Smooth muscle cell (in vitro differentiated cells): ENCODE measurements at regions not wholly inside any gene's neighbourhood (a gene's known extent, or its start where the extent isn't known, plus 50 kb on each side); places are given as distances from the start of the nearest gene placed in this dataset.

Experiments used
- DNase-seq: peaks from one replicate; lab custom pipeline; 2025; ENCODE audit not compliant: unreplicated experiment; lab: John Stamatoyannopoulos, UW
- H2AFZ ChIP-seq: fragments of 200-600 bp; sonication (generic); 2 replicates; pipeline ENCODE4 v1.6.0; 2016; ENCODE audit warnings: antibody characterized with exemption, low read depth, mild to moderate bottlenecking
- H3F3A ChIP-seq: fragments of 200-600 bp; sonication (generic); 2 replicates; pipeline ENCODE4 v1.6.0; 2017; ENCODE audit warnings: antibody characterized with exemption, low read depth
- H3K27ac ChIP-seq: fragments of 200-600 bp; sonication (generic); 2 replicates; pipeline ENCODE4 v1.5.1; 2016; ENCODE audit warnings: low read depth, mild to moderate bottlenecking
- H3K27me3 ChIP-seq: fragments of 200-600 bp; sonication (generic); 2 replicates; pipeline ENCODE4 v1.6.1; 2016; ENCODE audit warnings: low read depth, mild to moderate bottlenecking
- H3K36me3 ChIP-seq: fragments of 200-600 bp; sonication (generic); 2 replicates; pipeline ENCODE4 v1.5.1; 2016; ENCODE audit warnings: low read depth
- H3K4me1 ChIP-seq: fragments of 200-600 bp; sonication (generic); 2 replicates; pipeline ENCODE4 v1.5.1; 2016; ENCODE audit warnings: low read depth
- H3K4me2 ChIP-seq: fragments of 200-600 bp; sonication (generic); 2 replicates; pipeline ENCODE4 v1.6.0; 2016; ENCODE audit warnings: mild to moderate bottlenecking
- H3K4me3 ChIP-seq: fragments of 200-600 bp; sonication (generic); 2 replicates; pipeline ENCODE4 v1.5.1; 2016; ENCODE audit warnings: mild to moderate bottlenecking
- H3K79me2 ChIP-seq: fragments of 200-600 bp; sonication (generic); 2 replicates; pipeline ENCODE4 v1.6.0; 2016; ENCODE audit warnings: low read depth, mild to moderate bottlenecking
- H3K9ac ChIP-seq: fragments of 200-600 bp; sonication (generic); 2 replicates; pipeline ENCODE4 v1.6.0; 2016; ENCODE audit warnings: low read depth
- H3K9me3 ChIP-seq: fragments of 200-600 bp; sonication (generic); replicated peaks from 2 replicates; pipeline ENCODE4 v1.5.1; 2016; ENCODE audit warnings: low read depth
- H4K20me1 ChIP-seq: fragments of 200-600 bp; sonication (generic); 2 replicates; pipeline ENCODE4 v1.6.0; 2016; ENCODE audit warnings: low read depth
- WGBS: methylation state at CpG from one replicate; pipeline ENCODE4 v1.1.7; 2016; ENCODE audit warnings: low lambda C conversion rate; 5-methylcytosine and 5-hydroxymethylcytosine counted together
- TF ChIP-seq, protein P1 (sequence below): fragments of 200-600 bp; sonication (generic); IDR thresholded peaks from 2 replicates; pipeline ENCODE4 v1.5.1; 2017; ENCODE audit warnings: borderline replicate concordance, mild to moderate bottlenecking, antibody characterized with exemption; ENCODE audit not compliant: insufficient read depth, poor library complexity, severe bottlenecking

- Histone ChIP-seq H3K9me3 (no peaks in the 10 kb centered on the region), H2AFZ (no peak overlapping the region), H3K4me1 (no peaks in the 10 kb centered on the region), H3K4me3 (no peak overlapping the region), H3F3A (no peaks in the 10 kb centered on the region), H4K20me1 (no peaks in the 10 kb centered on the region), H3K27ac (no peak overlapping the region), H3K27me3 (peaks cover 14% of the 10 kb centered on the region), H3K4me2 (no peak overlapping the region), H3K9ac (no peak overlapping the region), H3K79me2 (no peaks in the 10 kb centered on the region), H3K36me3 (no peaks in the 10 kb centered on the region)
- TF ChIP-seq, protein P1, sequence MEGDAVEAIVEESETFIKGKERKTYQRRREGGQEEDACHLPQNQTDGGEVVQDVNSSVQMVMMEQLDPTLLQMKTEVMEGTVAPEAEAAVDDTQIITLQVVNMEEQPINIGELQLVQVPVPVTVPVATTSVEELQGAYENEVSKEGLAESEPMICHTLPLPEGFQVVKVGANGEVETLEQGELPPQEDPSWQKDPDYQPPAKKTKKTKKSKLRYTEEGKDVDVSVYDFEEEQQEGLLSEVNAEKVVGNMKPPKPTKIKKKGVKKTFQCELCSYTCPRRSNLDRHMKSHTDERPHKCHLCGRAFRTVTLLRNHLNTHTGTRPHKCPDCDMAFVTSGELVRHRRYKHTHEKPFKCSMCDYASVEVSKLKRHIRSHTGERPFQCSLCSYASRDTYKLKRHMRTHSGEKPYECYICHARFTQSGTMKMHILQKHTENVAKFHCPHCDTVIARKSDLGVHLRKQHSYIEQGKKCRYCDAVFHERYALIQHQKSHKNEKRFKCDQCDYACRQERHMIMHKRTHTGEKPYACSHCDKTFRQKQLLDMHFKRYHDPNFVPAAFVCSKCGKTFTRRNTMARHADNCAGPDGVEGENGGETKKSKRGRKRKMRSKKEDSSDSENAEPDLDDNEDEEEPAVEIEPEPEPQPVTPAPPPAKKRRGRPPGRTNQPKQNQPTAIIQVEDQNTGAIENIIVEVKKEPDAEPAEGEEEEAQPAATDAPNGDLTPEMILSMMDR, result no peak
- WGBS, result 81% methylated on average over 11 of the region's 11 CpGs
- no peak for DNase-seq
Observed at GRCh38 chr2:105180491-105180972, 61.0 kb upstream of the GPR45 start.

- Histone ChIP-seq H3K4me2 (no peak overlapping the region), H3K4me1 (no peaks in the 10 kb centered on the region), H3K79me2 (no peaks in the 10 kb centered on the region), H2AFZ (no peak overlapping the region), H4K20me1 (no peaks in the 10 kb centered on the region), H3K27me3 (peaks cover 14% of the 10 kb centered on the region), H3F3A (no peaks in the 10 kb centered on the region), H3K36me3 (no peaks in the 10 kb centered on the region), H3K9me3 (no peaks in the 10 kb centered on the region), H3K9ac (no peak overlapping the region), H3K27ac (no peak overlapping the region), H3K4me3 (no peak overlapping the region)
- WGBS, result 73% methylated on average over 6 of the region's 6 CpGs
- TF ChIP-seq, protein P1, result no peak
- DNase-seq, result no peak
Observed at GRCh38 chr2:105181282-105181681, 60.3 kb upstream of the GPR45 start.

DNA sequence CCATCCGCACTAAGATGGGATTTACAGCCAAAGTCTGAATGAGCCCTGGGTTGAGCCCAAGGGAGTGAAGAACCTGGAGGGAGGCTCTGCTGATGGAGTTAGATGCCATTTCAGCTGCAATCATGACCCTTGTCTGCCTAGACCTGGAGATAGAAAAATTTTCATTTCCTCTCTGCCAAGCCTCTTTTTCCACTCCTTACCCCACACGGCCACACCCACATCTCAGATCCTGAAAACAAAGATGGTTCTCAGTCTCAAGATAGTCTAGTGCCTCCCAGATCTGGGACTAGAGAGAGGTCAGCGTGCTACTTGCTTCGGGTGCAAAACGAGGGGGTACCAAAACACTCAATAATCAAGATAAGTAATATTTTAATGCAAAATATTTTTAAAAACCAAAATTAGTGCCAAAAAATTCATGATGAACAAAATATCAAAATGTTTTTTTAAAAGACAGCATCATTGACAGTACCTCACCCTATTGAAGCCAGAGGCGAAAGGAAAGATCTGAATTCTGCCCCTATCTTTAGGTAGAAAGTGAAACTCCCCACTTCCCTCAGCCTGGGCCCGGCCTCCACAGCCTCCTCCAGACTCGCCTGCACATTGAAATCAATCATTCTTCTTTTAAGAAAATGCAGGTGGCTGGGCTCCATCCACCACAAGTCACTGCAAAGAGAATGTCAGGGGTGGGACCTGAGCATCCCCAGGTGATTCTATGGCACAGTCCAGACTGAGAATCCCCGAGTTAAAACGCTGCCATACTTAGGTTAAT, 57.8 kb upstream of the GPR45 start:
- no peaks in the 10 kb centered on the region for H4K20me1 ChIP-seq
- no peak overlapping the region for H3K4me2 ChIP-seq
- no peaks in the 10 kb centered on the region for H3K36me3 ChIP-seq
- H2AFZ ChIP-seq, result no peak overlapping the region
- WGBS, result 88% methylated on average over 10 of the region's 10 CpGs
- no peak overlapping the region for H3K27ac ChIP-seq
- H3K79me2 ChIP-seq, result no peaks in the 10 kb centered on the region
- no peaks in the 10 kb centered on the region for H3K27me3 ChIP-seq
- no peak for DNase-seq
- H3K9me3 ChIP-seq, result no peaks in the 10 kb centered on the region
- no peaks in the 10 kb centered on the region for H3F3A ChIP-seq
- H3K4me1 ChIP-seq, result no peaks in the 10 kb centered on the region
- H3K9ac ChIP-seq, result no peak overlapping the region
- TF ChIP-seq, protein P1, result no peak
- H3K4me3 ChIP-seq, result no peak overlapping the region

DNA sequence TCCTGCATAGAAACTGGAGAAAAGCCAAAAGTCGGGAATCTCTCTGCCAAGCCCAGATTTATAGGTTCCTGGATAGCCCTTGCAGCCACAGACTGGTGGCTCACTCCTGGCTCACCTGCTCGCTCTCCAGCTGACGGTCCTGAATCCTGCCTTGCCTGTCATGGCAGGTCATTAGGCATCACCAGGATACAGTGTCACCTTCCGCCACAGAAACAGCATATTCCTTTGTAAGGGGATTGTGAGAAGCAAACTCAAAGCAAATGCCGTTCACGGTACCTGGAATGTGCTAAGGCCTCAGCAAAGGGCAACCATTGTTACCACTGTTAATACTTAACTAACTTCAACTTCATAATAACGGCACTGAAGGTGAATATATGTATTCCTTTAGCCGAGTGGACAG, 57.1 kb upstream of the GPR45 start:
- Histone ChIP-seq H3K9ac (no peak overlapping the region), H3K36me3 (no peaks in the 10 kb centered on the region), H3K4me2 (no peak overlapping the region), H3K4me3 (no peak overlapping the region), H3K4me1 (no peaks in the 10 kb centered on the region), H3F3A (no peaks in the 10 kb centered on the region), H3K27me3 (no peaks in the 10 kb centered on the region), H3K79me2 (no peaks in the 10 kb centered on the region), H3K27ac (no peak overlapping the region), H4K20me1 (no peaks in the 10 kb centered on the region), H2AFZ (no peak overlapping the region), H3K9me3 (no peaks in the 10 kb centered on the region)
- TF ChIP-seq, protein P1, result no peak
- DNase-seq, result no peak
- WGBS, result 90% methylated on average over 8 of the region's 8 CpGs
